ENCODE measurements at regions not wholly inside any gene's neighbourhood (a gene's known extent, or its start where the extent isn't known, plus 50 kb on each side); places are given as distances from the start of the nearest gene placed in this dataset.

DNA sequence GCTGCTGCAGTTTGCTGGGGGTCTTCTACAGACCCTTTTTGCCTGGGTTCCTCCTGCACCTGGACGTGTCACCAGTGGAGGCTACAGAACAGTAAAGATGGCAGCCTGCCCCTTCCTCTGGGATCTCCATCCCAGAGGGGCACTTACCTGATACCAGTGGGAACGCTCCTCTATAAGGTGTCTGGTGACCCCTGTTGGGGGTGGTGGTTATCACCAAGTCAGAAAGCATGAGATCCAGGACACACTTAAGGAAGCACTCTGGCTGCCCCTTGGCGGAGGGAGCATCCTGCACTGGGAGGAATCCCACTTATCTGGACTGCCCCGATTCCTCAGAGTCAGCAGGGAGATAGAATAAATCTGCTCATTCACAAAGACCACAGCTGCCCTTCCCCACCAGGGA is 218.9 kb upstream of the GALNTL6 start:
- TF ChIP-seq, protein P1, sequence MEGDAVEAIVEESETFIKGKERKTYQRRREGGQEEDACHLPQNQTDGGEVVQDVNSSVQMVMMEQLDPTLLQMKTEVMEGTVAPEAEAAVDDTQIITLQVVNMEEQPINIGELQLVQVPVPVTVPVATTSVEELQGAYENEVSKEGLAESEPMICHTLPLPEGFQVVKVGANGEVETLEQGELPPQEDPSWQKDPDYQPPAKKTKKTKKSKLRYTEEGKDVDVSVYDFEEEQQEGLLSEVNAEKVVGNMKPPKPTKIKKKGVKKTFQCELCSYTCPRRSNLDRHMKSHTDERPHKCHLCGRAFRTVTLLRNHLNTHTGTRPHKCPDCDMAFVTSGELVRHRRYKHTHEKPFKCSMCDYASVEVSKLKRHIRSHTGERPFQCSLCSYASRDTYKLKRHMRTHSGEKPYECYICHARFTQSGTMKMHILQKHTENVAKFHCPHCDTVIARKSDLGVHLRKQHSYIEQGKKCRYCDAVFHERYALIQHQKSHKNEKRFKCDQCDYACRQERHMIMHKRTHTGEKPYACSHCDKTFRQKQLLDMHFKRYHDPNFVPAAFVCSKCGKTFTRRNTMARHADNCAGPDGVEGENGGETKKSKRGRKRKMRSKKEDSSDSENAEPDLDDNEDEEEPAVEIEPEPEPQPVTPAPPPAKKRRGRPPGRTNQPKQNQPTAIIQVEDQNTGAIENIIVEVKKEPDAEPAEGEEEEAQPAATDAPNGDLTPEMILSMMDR (IDR thresholded peaks at IDR 0.05): no peak
- no peak for TF ChIP-seq EZH2 (IDR thresholded peaks at IDR 0.05; ENCODE audit: borderline replicate concordance, insufficient read depth, low read depth, low read length, poor library complexity, severe bottlenecking)
